ENCODE measurements at regions not wholly inside any gene's neighbourhood (a gene's known extent, or its start where the extent isn't known, plus 50 kb on each side); places are given as distances from the start of the nearest gene placed in this dataset.

DNA sequence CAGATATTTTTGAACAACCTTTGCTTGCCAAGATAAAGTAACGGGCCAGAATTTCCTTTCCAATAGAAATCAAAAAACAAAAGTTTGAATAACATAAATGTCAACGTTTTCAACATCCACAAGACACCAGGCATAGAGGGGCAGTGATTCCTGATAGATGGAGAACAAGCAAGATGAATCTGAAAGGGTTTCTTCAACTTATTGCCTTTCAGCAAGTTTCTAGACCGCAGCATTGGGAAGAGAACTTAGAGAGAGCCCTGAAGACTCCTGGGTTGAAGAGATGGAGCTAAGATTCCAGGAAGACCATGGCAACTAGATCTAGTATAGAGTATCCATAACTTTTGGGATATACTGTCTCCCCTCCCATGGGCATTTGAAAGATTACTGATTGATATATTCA is 751.4 kb upstream of the CTNND2 start:
- TF ChIP-seq POLR2A (IDR thresholded peaks at IDR 0.05; ENCODE audit: low read length) (no peak), GATA1 (IDR thresholded peaks at IDR 0.05; ENCODE audit: low read depth, low read length) (no peak)
